Keratinocyte (primary cell): ENCODE measurements at regions not wholly inside any gene's neighbourhood (a gene's known extent, or its start where the extent isn't known, plus 50 kb on each side); places are given as distances from the start of the nearest gene placed in this dataset.

Experiments
- DNase-seq: peaks from one replicate; pipeline ENCODE4 v3.0.0-alpha.2; 2011; ENCODE audit warnings: low read depth, missing footprints, low spot score
- FAIRE-seq: peaks from 2 replicates; lab custom pipeline; 2011; peaks lifted over from hg19 to GRCh38; lab: Jason Lieb, UNC
- H2AFZ ChIP-seq: 2 replicates; pipeline ENCODE4 v1.6.0; 2012; ENCODE audit warnings: low read length, control low read depth, inconsistent platforms; ENCODE audit not compliant: control insufficient read depth
- H3K27ac ChIP-seq: 2 replicates; pipeline ENCODE4 v1.5.1; 2011; ENCODE audit warnings: low read length; ENCODE audit not compliant: control insufficient read depth, insufficient read depth
- H3K27me3 ChIP-seq: 3 replicates; pipeline ENCODE4 v1.6.0; 2011; ENCODE audit warnings: low read length; ENCODE audit not compliant: control insufficient read depth, insufficient read depth; ENCODE audit errors: extremely low read depth
- H3K36me3 ChIP-seq, 2 experiments: 2 replicates in 1 of 2; 3 replicates in 1 of 2; pipeline ENCODE4 v1.5.1; 2011; ENCODE audit warnings: low read length in 2 of 2, mild to moderate bottlenecking in 1 of 2; ENCODE audit not compliant: control insufficient read depth in 2 of 2, insufficient read depth in 2 of 2; ENCODE audit errors: extremely low read depth in 1 of 2
- H3K4me1 ChIP-seq: 3 replicates; pipeline ENCODE4 v1.5.1; 2011; ENCODE audit warnings: low read length; ENCODE audit not compliant: control insufficient read depth, insufficient read depth; ENCODE audit errors: extremely low read depth
- H3K4me2 ChIP-seq: 3 replicates; pipeline ENCODE4 v1.6.0; 2011; ENCODE audit warnings: low read depth, low read length; ENCODE audit not compliant: control insufficient read depth, insufficient read depth; ENCODE audit errors: extremely low read depth
- H3K4me3 ChIP-seq, 3 experiments: fragments of 200-600 bp in 1 of 3; sonication (generic) in 1 of 3; 2 replicates in 2 of 3; 3 replicates in 1 of 3; pipeline ENCODE4 v1.5.1; 2011 to 2016; ENCODE audit warnings: low read length in 3 of 3, mild to moderate bottlenecking in 3 of 3, control low read depth in 2 of 3, inconsistent platforms in 1 of 3, low read depth in 1 of 3, mixed read lengths in 1 of 3, mixed run types in 1 of 3, moderate library complexity in 1 of 3; ENCODE audit not compliant: control insufficient read depth in 2 of 3, insufficient read depth in 2 of 3; ENCODE audit errors: extremely low read depth in 1 of 3
- H3K79me2 ChIP-seq: 2 replicates; pipeline ENCODE4 v1.6.0; 2012; ENCODE audit warnings: low read length; ENCODE audit not compliant: control insufficient read depth, insufficient read depth
- H3K9ac ChIP-seq: 3 replicates; pipeline ENCODE4 v1.6.0; 2011; ENCODE audit warnings: low read length; ENCODE audit not compliant: control insufficient read depth, insufficient read depth; ENCODE audit errors: extremely low read depth
- H3K9me1 ChIP-seq: 3 replicates; pipeline ENCODE4 v1.6.0; 2011; ENCODE audit warnings: low read length; ENCODE audit not compliant: control insufficient read depth, insufficient read depth; ENCODE audit errors: extremely low read depth
- H3K9me3 ChIP-seq: 2 replicates; pipeline ENCODE4 v1.5.1; 2012; ENCODE audit warnings: low read depth, low read length; ENCODE audit not compliant: control insufficient read depth
- H4K20me1 ChIP-seq: 3 replicates; pipeline ENCODE4 v1.6.0; 2011; ENCODE audit warnings: low read length; ENCODE audit not compliant: control insufficient read depth, insufficient read depth; ENCODE audit errors: extremely low read depth
- CTCF ChIP-seq, 3 experiments: IDR thresholded peaks in 1 of 3; conservative IDR thresholded peaks in 1 of 3; optimal IDR thresholded peaks in 1 of 3; 2 replicates in 2 of 3; 3 replicates in 1 of 3; pipeline versions ENCODE3 to v1.5.1; 2011; ENCODE audit warnings: low read length in 3 of 3, mild to moderate bottlenecking in 3 of 3, moderate library complexity in 2 of 3, control low read depth in 1 of 3, inconsistent platforms in 1 of 3; ENCODE audit not compliant: insufficient read depth in 2 of 3; ENCODE audit errors: extremely low read depth in 1 of 3
- EZH2 ChIP-seq: IDR thresholded peaks from one replicate; pipeline ENCODE4 v1.6.1; 2012; ENCODE audit warnings: inconsistent platforms, mild to moderate bottlenecking, low read length, moderate library complexity
- dilution Hi-C: fragments of 300-500 bp; cut with MboI; formaldehyde crosslinking; loops from one replicate; pipeline ENCODE4 v1.7.0; 2020; ENCODE audit warnings: low sequenced_read_pairs; ENCODE audit not compliant: extremely low pct_ligation_motif_present

GRCh38 chr2:215660687-215661086 lies 224.8 kb upstream of the FN1 start:
- peak overlapping the region; percentile 27 for H3K27ac ChIP-seq
- no peak overlapping the region for H3K4me3 ChIP-seq
- H3K36me3 ChIP-seq, result no peaks in the 10 kb centered on the region
- no peaks in the 10 kb centered on the region for H3K79me2 ChIP-seq
- no peaks in the 10 kb centered on the region for H3K27me3 ChIP-seq
- no peaks in the 10 kb centered on the region for H3K9me1 ChIP-seq
- no peak overlapping the region for H3K4me2 ChIP-seq
- no peak for DNase-seq
- H3K4me1 ChIP-seq, result peaks cover 29% of the 10 kb centered on the region
- no peaks in the 10 kb centered on the region for H3K9me3 ChIP-seq
- peak; percentile 65 for FAIRE-seq
- peak overlapping the region; percentile 48 for H2AFZ ChIP-seq
- TF ChIP-seq CTCF (optimal IDR thresholded peaks at IDR 0.05 in 1 of 3, IDR thresholded peaks at IDR 0.05 in 1 of 3, conservative IDR thresholded peaks at IDR 0.05 in 1 of 3; ENCODE audit: extremely low read depth in 1 of 3, insufficient read depth in 2 of 3, low read length in 3 of 3), result no peak
- no peak for TF ChIP-seq EZH2
- H4K20me1 ChIP-seq, result no peaks in the 10 kb centered on the region
- no peak overlapping the region for H3K9ac ChIP-seq
- dilution Hi-C loops, result no loop called here

DNA sequence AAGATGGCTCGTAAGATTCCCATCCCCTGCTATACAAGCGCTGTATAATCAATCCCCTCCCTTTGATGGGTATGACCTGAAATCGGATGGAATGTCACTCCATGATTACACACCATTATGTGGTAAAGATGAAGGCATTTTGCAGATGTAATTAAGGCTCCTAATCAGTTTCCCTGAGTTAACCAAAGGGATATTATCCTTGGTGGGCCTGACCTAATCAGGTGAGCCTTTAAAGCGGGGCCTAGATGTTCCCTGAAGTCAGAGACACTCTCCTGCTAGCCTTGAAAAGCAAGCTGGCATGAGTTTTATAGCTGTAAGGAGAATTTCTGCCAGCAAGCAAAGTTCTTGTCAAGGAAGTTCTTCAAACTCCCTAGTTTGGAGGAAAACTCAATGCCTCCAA lies 223.8 kb upstream of the FN1 start:
- no peak for DNase-seq
- H3K4me3 ChIP-seq, result no peak overlapping the region
- no peak overlapping the region for H3K4me2 ChIP-seq
- H4K20me1 ChIP-seq, result no peaks in the 10 kb centered on the region
- dilution Hi-C loops, result no loop called here
- no peak overlapping the region for H3K27ac ChIP-seq
- peaks cover 22% of the 10 kb centered on the region for H3K4me1 ChIP-seq
- H3K79me2 ChIP-seq, result no peaks in the 10 kb centered on the region
- H2AFZ ChIP-seq, result no peak overlapping the region
- no peaks in the 10 kb centered on the region for H3K9me3 ChIP-seq
- TF ChIP-seq CTCF (optimal IDR thresholded peaks at IDR 0.05 in 1 of 3, IDR thresholded peaks at IDR 0.05 in 1 of 3, conservative IDR thresholded peaks at IDR 0.05 in 1 of 3; ENCODE audit: extremely low read depth in 1 of 3, insufficient read depth in 2 of 3, low read length in 3 of 3) (no peak), EZH2 (no peak)
- no peak overlapping the region for H3K9ac ChIP-seq
- no peaks in the 10 kb centered on the region for H3K9me1 ChIP-seq
- no peaks in the 10 kb centered on the region for H3K27me3 ChIP-seq
- H3K36me3 ChIP-seq, result no peaks in the 10 kb centered on the region
- FAIRE-seq, result no peak
